ENCODE measurements at regions not wholly inside any gene's neighbourhood (a gene's known extent, or its start where the extent isn't known, plus 50 kb on each side); places are given as distances from the start of the nearest gene placed in this dataset.

DNA sequence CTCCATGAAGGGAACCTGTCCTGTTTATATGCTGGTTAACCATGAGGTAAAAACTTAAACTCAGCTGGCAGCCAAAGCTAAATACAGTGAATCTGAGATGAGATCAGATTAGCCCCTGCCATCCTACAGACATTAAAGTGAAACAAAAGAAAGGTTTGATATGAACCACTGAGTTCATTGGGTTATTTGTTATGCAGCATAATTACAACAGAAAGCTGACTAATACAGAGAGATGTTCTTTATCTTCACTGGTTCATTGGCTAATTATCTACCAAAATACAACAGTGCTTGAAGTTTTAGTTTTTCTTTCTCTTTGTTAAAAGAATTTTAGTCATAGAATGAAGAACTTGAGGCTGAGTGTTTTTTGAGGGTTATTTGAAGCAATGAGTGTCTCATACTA is 307.6 kb upstream of the FERMT1 start:
- H3K4me1 ChIP-seq (ENCODE audit: control insufficient read depth in 2 of 2, insufficient read depth in 2 of 2, low read length in 2 of 2) = no peaks in the 10 kb centered on the region
- no peak overlapping the region for H3K27ac ChIP-seq (ENCODE audit: low read depth in 1 of 2, low read length in 1 of 2)
- H3K4me3 ChIP-seq (ENCODE audit: low read length in 2 of 2) = no peak overlapping the region
- DNase-seq (ENCODE audit: low read depth in 6 of 9, low spot score in 9 of 9) = no peak
- H3K9me3 ChIP-seq (ENCODE audit: control insufficient read depth in 2 of 2, insufficient read depth in 1 of 2, low read length in 1 of 2) = no peaks in the 10 kb centered on the region
- H3K27me3 ChIP-seq (ENCODE audit: control insufficient read depth in 2 of 2, insufficient read depth in 1 of 2, low read length in 1 of 2) = no peaks in the 10 kb centered on the region
- no peaks in the 10 kb centered on the region for H3K36me3 ChIP-seq (ENCODE audit: control insufficient read depth in 2 of 2, insufficient read depth in 2 of 2, low read length in 1 of 2)

DNA sequence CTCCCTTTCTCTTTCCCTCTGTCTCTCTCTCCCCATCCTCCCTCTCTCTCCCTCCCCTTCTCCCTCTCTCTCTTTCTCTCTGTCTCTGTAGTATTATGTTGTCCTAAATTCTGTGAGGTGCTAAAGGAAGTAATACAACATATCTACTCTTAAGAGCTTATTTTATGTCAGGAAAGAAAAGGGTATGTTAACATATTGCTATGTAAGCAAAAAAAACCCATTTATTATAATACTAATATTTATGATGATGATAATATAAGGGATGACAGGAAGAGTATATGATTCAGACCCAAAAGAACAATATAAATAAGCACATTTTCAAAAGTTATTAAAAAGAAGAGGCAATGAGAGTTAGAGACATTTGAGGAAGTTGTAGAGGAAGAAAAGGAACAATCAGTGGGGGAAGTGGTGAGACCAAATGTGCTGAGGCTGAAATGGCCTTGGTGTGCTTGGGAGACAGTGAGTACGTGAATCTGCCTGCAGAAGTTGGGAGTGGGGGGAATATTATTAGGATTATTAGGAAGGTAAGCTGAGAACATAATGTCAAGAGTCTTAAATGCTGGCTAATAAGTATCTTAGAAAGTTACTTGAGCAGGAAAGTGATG is 303.6 kb upstream of the FERMT1 start:
- 4% methylated on average over 1 of the region's 1 CpG for WGBS
- Histone ChIP-seq H3K4me1 (ENCODE audit: control insufficient read depth in 2 of 2, insufficient read depth in 2 of 2, low read length in 2 of 2) (no peaks in the 10 kb centered on the region), H3K27me3 (ENCODE audit: control insufficient read depth in 2 of 2, insufficient read depth in 1 of 2, low read length in 1 of 2) (no peaks in the 10 kb centered on the region), H3K36me3 (ENCODE audit: control insufficient read depth in 2 of 2, insufficient read depth in 2 of 2, low read length in 1 of 2) (no peaks in the 10 kb centered on the region), H3K27ac (ENCODE audit: low read depth in 1 of 2, low read length in 1 of 2) (no peak overlapping the region), H3K4me3 (ENCODE audit: low read length in 2 of 2) (no peak overlapping the region), H3K9me3 (ENCODE audit: control insufficient read depth in 2 of 2, insufficient read depth in 1 of 2, low read length in 1 of 2) (no peaks in the 10 kb centered on the region)
- no peak for DNase-seq (ENCODE audit: low read depth in 6 of 9, low spot score in 9 of 9)

GRCh38 chr20:6421321-6422248 is 298.8 kb upstream of the FERMT1 start:
- Histone ChIP-seq H3K27ac (ENCODE audit: low read depth in 1 of 2, low read length in 1 of 2) (no peak overlapping the region), H3K9me3 (ENCODE audit: control insufficient read depth in 2 of 2, insufficient read depth in 1 of 2, low read length in 1 of 2) (no peaks in the 10 kb centered on the region), H3K4me3 (ENCODE audit: low read length in 2 of 2) (no peak overlapping the region), H3K36me3 (ENCODE audit: control insufficient read depth in 2 of 2, insufficient read depth in 2 of 2, low read length in 1 of 2) (no peaks in the 10 kb centered on the region), H3K27me3 (ENCODE audit: control insufficient read depth in 2 of 2, insufficient read depth in 1 of 2, low read length in 1 of 2) (no peaks in the 10 kb centered on the region), H3K4me1 (ENCODE audit: control insufficient read depth in 2 of 2, insufficient read depth in 2 of 2, low read length in 2 of 2) (no peaks in the 10 kb centered on the region)
- DNase-seq (ENCODE audit: low read depth in 6 of 9, low spot score in 9 of 9) = no peak
- WGBS = 84% methylated on average over 8 of the region's 8 CpGs

GRCh38 chr20:6420336-6420735 is 297.5 kb upstream of the FERMT1 start:
- DNase-seq (ENCODE audit: low read depth in 6 of 9, low spot score in 9 of 9) = no peak
- WGBS = 76% methylated on average over 1 of the region's 1 CpG

DNA sequence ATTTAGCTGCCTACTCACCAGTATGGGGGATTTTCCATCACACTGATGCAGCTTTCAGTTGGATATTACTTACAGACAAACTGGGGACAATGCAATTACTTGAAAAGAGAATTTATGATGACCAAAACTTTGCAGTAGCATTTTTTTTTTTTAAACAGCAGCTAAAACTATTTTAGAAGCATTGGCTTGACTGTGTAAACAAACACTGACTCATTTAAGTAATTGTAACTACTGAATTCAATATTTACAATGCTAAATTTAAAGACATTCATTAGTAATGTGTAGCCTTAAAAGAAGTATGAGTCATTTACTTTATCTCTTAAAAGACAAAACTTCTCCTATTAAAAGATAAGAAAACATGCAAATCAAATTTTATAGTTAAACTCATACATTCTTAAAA is 295.9 kb upstream of the FERMT1 start:
- DNase-seq (ENCODE audit: low read depth in 6 of 9, low spot score in 9 of 9) = no peak
- no peaks in the 10 kb centered on the region for H3K4me1 ChIP-seq (ENCODE audit: control insufficient read depth in 2 of 2, insufficient read depth in 2 of 2, low read length in 2 of 2)
- H3K27ac ChIP-seq (ENCODE audit: low read depth in 1 of 2, low read length in 1 of 2) = no peak overlapping the region

More at GRCh38 chr20:6420336-6420735, 297.5 kb upstream of the FERMT1 start:
- H3K9me3 ChIP-seq (ENCODE audit: control insufficient read depth in 2 of 2, insufficient read depth in 1 of 2, low read length in 1 of 2) = no peaks in the 10 kb centered on the region
- no peak overlapping the region for H3K4me3 ChIP-seq (ENCODE audit: low read length in 2 of 2)
- no peaks in the 10 kb centered on the region for H3K36me3 ChIP-seq (ENCODE audit: control insufficient read depth in 2 of 2, insufficient read depth in 2 of 2, low read length in 1 of 2)
- H3K27ac ChIP-seq (ENCODE audit: low read depth in 1 of 2, low read length in 1 of 2) = no peak overlapping the region
- H3K4me1 ChIP-seq (ENCODE audit: control insufficient read depth in 2 of 2, insufficient read depth in 2 of 2, low read length in 2 of 2) = no peaks in the 10 kb centered on the region
- H3K27me3 ChIP-seq (ENCODE audit: control insufficient read depth in 2 of 2, insufficient read depth in 1 of 2, low read length in 1 of 2) = no peaks in the 10 kb centered on the region

DNA sequence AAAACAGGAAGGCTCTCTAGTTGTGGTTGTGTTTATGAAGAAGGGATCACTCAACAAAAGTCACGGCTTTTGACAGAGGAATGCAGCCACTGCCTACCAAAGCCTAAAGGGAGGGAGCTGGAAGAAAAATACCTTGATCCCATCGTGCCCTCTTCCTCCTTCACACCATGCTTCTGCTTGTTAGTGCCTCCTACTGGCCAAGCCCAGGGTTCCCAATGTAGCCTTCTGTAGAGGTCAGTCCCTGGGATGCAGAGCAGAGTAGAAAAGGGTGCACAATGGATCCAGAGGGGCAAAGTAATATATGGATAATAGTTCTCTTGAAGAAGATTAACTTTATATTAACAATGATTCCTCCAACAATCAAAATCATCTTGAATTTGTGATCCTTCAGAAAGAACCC is 293.5 kb upstream of the FERMT1 start:
- Histone ChIP-seq H3K9me3 (ENCODE audit: control insufficient read depth in 2 of 2, insufficient read depth in 1 of 2, low read length in 1 of 2) (no peaks in the 10 kb centered on the region), H3K36me3 (ENCODE audit: control insufficient read depth in 2 of 2, insufficient read depth in 2 of 2, low read length in 1 of 2) (no peaks in the 10 kb centered on the region), H3K4me3 (ENCODE audit: low read length in 2 of 2) (no peak overlapping the region), H3K27me3 (ENCODE audit: control insufficient read depth in 2 of 2, insufficient read depth in 1 of 2, low read length in 1 of 2) (no peaks in the 10 kb centered on the region), H3K4me1 (ENCODE audit: control insufficient read depth in 2 of 2, insufficient read depth in 2 of 2, low read length in 2 of 2) (no peaks in the 10 kb centered on the region), H3K27ac (ENCODE audit: low read depth in 1 of 2, low read length in 1 of 2) (no peak overlapping the region)
- 70% methylated on average over 2 of the region's 2 CpGs for WGBS
- DNase-seq (ENCODE audit: low read depth in 6 of 9, low spot score in 9 of 9) = no peak

More for the DNA sequence above, 295.9 kb upstream of the FERMT1 start:
- no peaks in the 10 kb centered on the region for H3K27me3 ChIP-seq (ENCODE audit: control insufficient read depth in 2 of 2, insufficient read depth in 1 of 2, low read length in 1 of 2)
- H3K4me3 ChIP-seq (ENCODE audit: low read length in 2 of 2) = no peak overlapping the region
- H3K9me3 ChIP-seq (ENCODE audit: control insufficient read depth in 2 of 2, insufficient read depth in 1 of 2, low read length in 1 of 2) = no peaks in the 10 kb centered on the region
- H3K36me3 ChIP-seq (ENCODE audit: control insufficient read depth in 2 of 2, insufficient read depth in 2 of 2, low read length in 1 of 2) = no peaks in the 10 kb centered on the region

- H3K4me1 ChIP-seq (ENCODE audit: control insufficient read depth in 2 of 2, insufficient read depth in 2 of 2, low read length in 2 of 2) = no peaks in the 10 kb centered on the region
Measured at GRCh38 chr20:6411651-6412050, 288.8 kb upstream of the FERMT1 start.

GRCh38 chr20:6410721-6411120 is 287.9 kb upstream of the FERMT1 start:
- H3K4me1 ChIP-seq (ENCODE audit: control insufficient read depth in 2 of 2, insufficient read depth in 2 of 2, low read length in 2 of 2) = no peaks in the 10 kb centered on the region
- 87% methylated on average over 2 of the region's 2 CpGs for WGBS
- no peak overlapping the region for H3K27ac ChIP-seq (ENCODE audit: low read depth in 1 of 2, low read length in 1 of 2)
- H3K9me3 ChIP-seq (ENCODE audit: control insufficient read depth in 2 of 2, insufficient read depth in 1 of 2, low read length in 1 of 2) = no peaks in the 10 kb centered on the region
- no peaks in the 10 kb centered on the region for H3K36me3 ChIP-seq (ENCODE audit: control insufficient read depth in 2 of 2, insufficient read depth in 2 of 2, low read length in 1 of 2)
- DNase-seq (ENCODE audit: low read depth in 6 of 9, low spot score in 9 of 9) = no peak
- no peaks in the 10 kb centered on the region for H3K27me3 ChIP-seq (ENCODE audit: control insufficient read depth in 2 of 2, insufficient read depth in 1 of 2, low read length in 1 of 2)
- H3K4me3 ChIP-seq (ENCODE audit: low read length in 2 of 2) = no peak overlapping the region

More at GRCh38 chr20:6411651-6412050, 288.8 kb upstream of the FERMT1 start:
- no peaks in the 10 kb centered on the region for H3K27me3 ChIP-seq (ENCODE audit: control insufficient read depth in 2 of 2, insufficient read depth in 1 of 2, low read length in 1 of 2)
- DNase-seq (ENCODE audit: low read depth in 6 of 9, low spot score in 9 of 9) = no peak
- no peaks in the 10 kb centered on the region for H3K36me3 ChIP-seq (ENCODE audit: control insufficient read depth in 2 of 2, insufficient read depth in 2 of 2, low read length in 1 of 2)
- H3K9me3 ChIP-seq (ENCODE audit: control insufficient read depth in 2 of 2, insufficient read depth in 1 of 2, low read length in 1 of 2) = no peaks in the 10 kb centered on the region
- H3K27ac ChIP-seq (ENCODE audit: low read depth in 1 of 2, low read length in 1 of 2) = no peak overlapping the region
- WGBS = 59% methylated on average over 2 of the region's 2 CpGs
- no peak overlapping the region for H3K4me3 ChIP-seq (ENCODE audit: low read length in 2 of 2)

DNA sequence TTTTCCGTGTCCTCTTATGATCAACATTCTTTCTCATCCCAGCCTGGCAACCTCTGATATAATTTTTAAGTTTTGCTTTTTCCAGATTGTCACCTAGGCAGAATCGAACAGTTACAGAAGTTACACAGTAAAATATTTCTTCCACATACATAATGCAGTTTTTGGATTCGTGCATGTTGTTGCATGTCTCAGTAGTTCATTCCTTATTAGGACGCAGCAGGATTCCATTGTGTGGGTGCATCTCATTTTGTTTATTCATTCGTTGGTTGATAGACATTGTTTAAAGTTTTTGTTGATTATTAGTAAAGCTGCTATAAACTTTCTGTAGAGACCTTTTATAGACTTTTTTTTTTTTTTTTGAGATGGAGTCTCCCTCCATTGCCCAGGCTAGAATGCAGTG is 284.3 kb upstream of the FERMT1 start:
- no peaks in the 10 kb centered on the region for H3K36me3 ChIP-seq (ENCODE audit: control insufficient read depth in 2 of 2, insufficient read depth in 2 of 2, low read length in 1 of 2)
- no peak overlapping the region for H3K4me3 ChIP-seq (ENCODE audit: low read length in 2 of 2)
- H3K27me3 ChIP-seq (ENCODE audit: control insufficient read depth in 2 of 2, insufficient read depth in 1 of 2, low read length in 1 of 2) = no peaks in the 10 kb centered on the region
- H3K9me3 ChIP-seq (ENCODE audit: control insufficient read depth in 2 of 2, insufficient read depth in 1 of 2, low read length in 1 of 2) = no peaks in the 10 kb centered on the region
- H3K4me1 ChIP-seq (ENCODE audit: control insufficient read depth in 2 of 2, insufficient read depth in 2 of 2, low read length in 2 of 2) = no peaks in the 10 kb centered on the region
- 92% methylated on average over 5 of the region's 5 CpGs for WGBS
- H3K27ac ChIP-seq (ENCODE audit: low read depth in 1 of 2, low read length in 1 of 2) = no peak overlapping the region
- no peak for DNase-seq (ENCODE audit: low read depth in 6 of 9, low spot score in 9 of 9)

All from thymus (tissue), 11 donors.